Activated naive CD4-positive, alpha-beta T cell treated with anti-CD3 and anti-CD28 coated beads for 36 hours (primary cell): ENCODE measurements at regions not wholly inside any gene's neighbourhood (a gene's known extent, or its start where the extent isn't known, plus 50 kb on each side); places are given as distances from the start of the nearest gene placed in this dataset.
"Not testable (repeated sequence)": the region's sequence is repeated elsewhere in the genome, so short reads cannot be mapped to it uniquely, and the experiment has no call there.

ENCODE experiments used
- CTCF ChIA-PET: fragments of 350-600 bp; sonication (Branson Sonifier 250); formaldehyde crosslinking; loops from one replicate; lab custom pipeline; 2021; ENCODE audit warnings: antibody characterized with exemption; lab: Charles Lee
- DNase-seq: peaks from one replicate; pipeline ENCODE4 v3.0.0-alpha.2; 2020
- H3K27ac Mint-ChIP-seq: one replicate; pipeline ENCODE4 v1.8.0; 2021; ENCODE audit warnings: mild to moderate bottlenecking, mixed read lengths
- H3K27me3 Mint-ChIP-seq: one replicate; pipeline ENCODE4 v1.8.0; 2021; ENCODE audit warnings: low read depth, mixed read lengths
- H3K36me3 Mint-ChIP-seq: one replicate; pipeline ENCODE4 v1.8.0; 2021; ENCODE audit warnings: low read depth, mixed read lengths
- H3K4me1 Mint-ChIP-seq: one replicate; pipeline ENCODE4 v1.8.0; 2021; ENCODE audit warnings: low read depth, mixed read lengths
- H3K4me3 Mint-ChIP-seq: one replicate; pipeline ENCODE4 v1.8.0; 2021; ENCODE audit warnings: mild to moderate bottlenecking, moderate library complexity, mixed read lengths
- H3K9me3 Mint-ChIP-seq: one replicate; pipeline ENCODE4 v1.8.0; 2021; ENCODE audit warnings: mixed read lengths
- intact Hi-C: fragments of 100-400 bp; cut with micrococcal nuclease; formaldehyde crosslinking; loops from one replicate; pipeline ENCODE4 v1.15.1; 2023

DNA sequence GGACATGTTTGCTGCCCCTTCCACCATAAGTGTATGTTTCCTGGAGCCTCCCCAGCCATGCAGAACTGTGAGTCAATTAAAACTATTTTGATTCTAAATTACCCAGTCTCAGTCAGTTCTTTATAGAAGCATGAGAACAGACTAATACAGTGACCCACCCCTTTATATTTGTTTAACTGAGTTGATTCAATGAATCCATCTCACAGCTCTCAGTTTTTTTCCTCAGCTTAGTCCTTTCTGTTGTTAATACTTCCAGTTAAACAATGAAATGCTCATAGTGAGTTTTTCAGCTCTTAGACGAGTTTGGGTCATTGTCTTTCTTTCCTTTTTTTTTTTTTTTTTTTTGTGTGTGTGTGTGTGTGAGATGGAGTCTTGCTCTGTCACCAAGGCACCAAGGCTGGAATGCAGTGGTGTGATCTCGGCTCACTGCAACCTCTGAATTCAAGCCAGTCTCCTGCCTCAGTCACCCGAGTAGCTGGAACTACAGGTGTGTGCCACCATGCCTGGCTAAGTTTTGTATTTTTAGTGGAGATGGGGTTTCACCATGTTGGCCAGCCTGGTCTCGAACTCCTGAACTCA lies 627.4 kb downstream of the SPATA31A7 start:
- H3K27me3 Mint-ChIP-seq, H3K4me1 Mint-ChIP-seq, H3K36me3 Mint-ChIP-seq, CTCF ChIA-PET, H3K27ac Mint-ChIP-seq, DNase-seq, H3K9me3 Mint-ChIP-seq, H3K4me3 Mint-ChIP-seq, intact Hi-C loops: not testable (repeated sequence)

DNA sequence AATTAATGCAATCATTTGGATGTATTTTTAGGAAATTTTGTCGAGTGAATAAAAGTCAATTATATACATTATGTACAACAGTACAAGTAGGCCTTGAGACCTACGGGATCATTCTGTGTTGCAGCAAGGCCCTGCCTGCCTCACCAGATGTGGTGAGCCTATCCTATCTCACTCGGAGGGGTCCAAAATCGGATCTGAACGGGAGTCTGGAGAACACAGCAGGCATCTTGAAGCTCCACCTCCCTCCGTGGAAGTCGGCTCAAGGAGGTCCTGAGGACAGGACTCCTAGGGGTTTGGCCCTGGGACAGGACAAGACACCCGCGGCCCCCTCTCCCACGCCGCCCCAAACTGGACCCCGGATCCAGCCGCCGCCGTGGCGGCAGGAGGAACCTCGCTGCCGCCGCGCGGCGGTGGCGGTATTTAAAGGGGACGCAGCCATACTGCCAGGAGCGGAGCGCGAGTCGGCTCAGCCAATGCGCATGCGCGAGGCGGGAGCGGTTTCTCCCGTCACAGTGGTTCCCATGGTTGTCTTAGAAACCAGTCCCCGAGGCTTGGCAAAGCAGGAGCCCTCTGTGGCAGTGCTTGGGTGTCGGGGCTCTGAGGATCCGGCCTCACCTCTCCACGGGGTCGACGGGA lies 663.9 kb downstream of the SPATA31A7 start:
- H3K4me3 Mint-ChIP-seq, H3K36me3 Mint-ChIP-seq, H3K27me3 Mint-ChIP-seq, CTCF ChIA-PET, H3K4me1 Mint-ChIP-seq, H3K27ac Mint-ChIP-seq, H3K9me3 Mint-ChIP-seq, intact Hi-C loops: not testable (repeated sequence)
- DNase-seq = peak; percentile 94

DNA sequence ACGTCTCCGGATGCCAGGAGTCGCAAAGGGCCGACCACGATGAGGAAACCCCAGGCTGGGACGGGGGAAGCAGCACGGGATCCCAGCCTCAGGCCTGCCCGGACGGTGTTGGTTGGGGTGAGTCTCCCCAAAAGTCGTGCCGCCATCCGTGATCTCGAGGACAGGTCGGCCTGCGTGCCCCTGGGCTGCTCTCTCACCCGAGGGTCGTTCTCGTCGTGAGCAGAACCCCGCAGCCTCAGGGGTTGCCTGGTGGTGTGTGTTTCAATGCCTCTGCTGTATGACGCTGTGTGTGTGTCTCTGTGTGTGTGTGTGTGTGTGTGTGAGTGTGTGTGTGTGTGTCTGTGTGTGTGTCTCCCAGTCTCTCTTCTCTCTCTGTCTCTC lies 664.4 kb downstream of the SPATA31A7 start:
- H3K9me3 Mint-ChIP-seq, DNase-seq, H3K36me3 Mint-ChIP-seq, intact Hi-C loops, H3K27me3 Mint-ChIP-seq, H3K4me3 Mint-ChIP-seq, CTCF ChIA-PET, H3K27ac Mint-ChIP-seq, H3K4me1 Mint-ChIP-seq: not testable (repeated sequence)

DNA sequence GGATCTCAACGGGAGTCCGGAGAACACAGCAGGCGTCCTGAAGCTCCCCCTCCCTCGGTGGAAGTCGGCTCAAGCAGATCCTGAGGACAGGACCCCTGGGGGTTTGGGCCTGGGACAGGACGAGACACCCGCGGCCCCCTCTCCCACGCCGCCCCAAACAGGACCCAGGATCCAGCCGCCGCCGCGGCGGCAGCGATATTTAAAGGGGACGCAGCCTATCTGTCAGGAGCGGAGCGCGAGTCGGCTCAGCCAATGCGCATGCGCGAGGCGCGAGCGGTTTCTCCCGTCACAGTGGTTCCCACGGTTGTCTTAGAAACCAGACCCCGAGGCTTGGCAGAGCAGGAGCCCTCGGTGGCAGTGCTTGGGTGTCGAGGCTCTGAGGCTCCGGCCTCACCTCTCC lies 666.4 kb downstream of the SPATA31A7 start:
- CTCF ChIA-PET, H3K9me3 Mint-ChIP-seq, H3K27me3 Mint-ChIP-seq, H3K27ac Mint-ChIP-seq, H3K4me1 Mint-ChIP-seq, intact Hi-C loops, H3K36me3 Mint-ChIP-seq, H3K4me3 Mint-ChIP-seq, DNase-seq: not testable (repeated sequence)

DNA sequence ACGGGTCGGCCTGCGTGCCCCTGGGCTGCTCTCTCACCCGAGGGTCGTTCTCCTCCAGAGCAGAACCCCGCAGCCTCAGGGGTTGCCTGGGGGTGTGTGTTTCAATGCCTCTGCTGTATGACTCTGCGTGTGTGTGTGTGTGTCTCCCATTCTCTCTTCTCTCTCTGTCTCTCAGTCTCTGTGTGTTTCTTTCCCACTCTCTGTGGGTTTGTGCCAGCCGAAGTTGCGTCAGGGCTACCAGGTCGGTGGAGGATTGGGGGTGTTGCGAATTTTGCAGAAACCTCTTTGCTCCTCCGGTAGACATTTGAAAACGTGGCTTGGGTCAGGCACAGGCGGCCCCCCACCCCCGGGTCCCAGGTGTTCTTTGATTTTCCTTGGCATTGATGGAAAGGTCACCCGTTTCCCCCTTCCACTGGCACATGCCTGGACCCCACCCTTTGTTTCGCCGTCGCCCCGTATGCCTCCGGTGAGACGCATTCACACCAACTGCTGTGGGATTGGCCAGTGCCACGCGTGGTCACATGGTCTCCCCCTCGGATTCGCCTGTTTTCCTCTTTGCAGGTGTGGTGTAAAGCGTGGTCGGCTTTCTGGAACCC lies 667.1 kb downstream of the SPATA31A7 start:
- CTCF ChIA-PET, H3K27me3 Mint-ChIP-seq, H3K9me3 Mint-ChIP-seq, H3K36me3 Mint-ChIP-seq, H3K27ac Mint-ChIP-seq, H3K4me1 Mint-ChIP-seq, DNase-seq, intact Hi-C loops: not testable (repeated sequence)
- peak overlapping the region; percentile 42 for H3K4me3 Mint-ChIP-seq

- H3K27ac Mint-ChIP-seq, DNase-seq, CTCF ChIA-PET, H3K4me1 Mint-ChIP-seq, intact Hi-C loops, H3K9me3 Mint-ChIP-seq, H3K27me3 Mint-ChIP-seq, H3K36me3 Mint-ChIP-seq, H3K4me3 Mint-ChIP-seq: not testable (repeated sequence)
Observed at GRCh38 chr9:61857709-61858351, 668.0 kb downstream of the SPATA31A7 start.

DNA sequence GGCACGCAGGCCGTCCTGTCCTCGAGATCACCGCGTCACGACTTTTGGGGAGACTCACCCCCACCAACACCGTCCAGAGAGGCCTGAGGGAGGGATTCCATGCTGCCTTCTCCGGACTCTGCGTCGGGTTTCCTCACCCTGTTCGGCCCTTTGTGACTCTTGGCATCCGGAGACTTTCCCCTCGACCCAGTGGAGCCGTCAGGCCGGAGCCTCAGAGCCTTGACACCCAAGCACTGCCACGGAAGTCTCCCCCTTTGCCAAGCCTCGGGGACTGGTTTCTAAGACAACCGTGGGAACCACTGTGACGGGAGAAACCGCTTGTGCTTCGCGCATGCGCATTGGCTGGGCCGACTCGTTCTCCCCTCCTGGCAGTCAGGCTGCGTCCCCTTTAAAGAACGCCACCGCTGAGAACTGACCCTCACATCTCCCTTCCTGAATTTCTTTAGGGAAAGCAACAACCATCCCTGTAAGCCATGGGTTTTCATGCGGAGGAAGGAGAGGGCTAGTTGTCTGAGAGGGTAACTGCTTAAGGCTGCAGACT lies 672.7 kb downstream of the SPATA31A7 start:
- intact Hi-C loops, H3K27me3 Mint-ChIP-seq, H3K4me1 Mint-ChIP-seq, H3K9me3 Mint-ChIP-seq, CTCF ChIA-PET, H3K36me3 Mint-ChIP-seq, H3K4me3 Mint-ChIP-seq, H3K27ac Mint-ChIP-seq: not testable (repeated sequence)
- DNase-seq = peak; percentile 49

GRCh38 chr9:61864463-61864862 lies 674.6 kb downstream of the SPATA31A7 start:
- DNase-seq, intact Hi-C loops, CTCF ChIA-PET, H3K36me3 Mint-ChIP-seq, H3K4me1 Mint-ChIP-seq, H3K9me3 Mint-ChIP-seq, H3K27ac Mint-ChIP-seq, H3K27me3 Mint-ChIP-seq, H3K4me3 Mint-ChIP-seq: not testable (repeated sequence)

DNA sequence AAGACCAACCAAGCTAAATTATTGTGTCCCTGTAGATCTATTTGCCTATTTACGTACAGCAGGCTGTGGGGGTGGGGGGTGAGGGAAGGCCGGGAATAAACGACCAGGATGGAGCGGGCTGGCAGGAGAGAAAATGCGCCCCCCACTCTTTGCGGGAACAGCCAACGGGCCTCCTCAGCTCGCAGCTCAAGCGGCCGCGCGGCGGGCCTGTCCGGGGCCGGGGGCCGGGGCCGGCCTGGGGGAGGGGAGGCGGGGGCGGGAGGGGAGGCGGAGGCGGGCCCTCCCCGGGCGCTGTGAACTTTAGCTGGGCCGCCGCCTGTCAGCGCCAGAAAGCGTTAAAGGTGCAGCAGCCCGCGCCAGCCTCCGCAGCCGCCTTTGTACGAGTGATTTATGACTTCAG lies 679.1 kb downstream of the SPATA31A7 start:
- H3K4me1 Mint-ChIP-seq, DNase-seq, H3K9me3 Mint-ChIP-seq, H3K36me3 Mint-ChIP-seq, H3K4me3 Mint-ChIP-seq, intact Hi-C loops, CTCF ChIA-PET, H3K27me3 Mint-ChIP-seq, H3K27ac Mint-ChIP-seq: not testable (repeated sequence)

- CTCF ChIA-PET, H3K9me3 Mint-ChIP-seq, H3K4me3 Mint-ChIP-seq, H3K4me1 Mint-ChIP-seq, H3K36me3 Mint-ChIP-seq, H3K27ac Mint-ChIP-seq, H3K27me3 Mint-ChIP-seq, DNase-seq, intact Hi-C loops: not testable (repeated sequence)
Observed at GRCh38 chr9:61872329-61872728, 682.5 kb downstream of the SPATA31A7 start.
